ENCODE measurements at regions not wholly inside any gene's neighbourhood (a gene's known extent, or its start where the extent isn't known, plus 50 kb on each side); places are given as distances from the start of the nearest gene placed in this dataset.

DNA sequence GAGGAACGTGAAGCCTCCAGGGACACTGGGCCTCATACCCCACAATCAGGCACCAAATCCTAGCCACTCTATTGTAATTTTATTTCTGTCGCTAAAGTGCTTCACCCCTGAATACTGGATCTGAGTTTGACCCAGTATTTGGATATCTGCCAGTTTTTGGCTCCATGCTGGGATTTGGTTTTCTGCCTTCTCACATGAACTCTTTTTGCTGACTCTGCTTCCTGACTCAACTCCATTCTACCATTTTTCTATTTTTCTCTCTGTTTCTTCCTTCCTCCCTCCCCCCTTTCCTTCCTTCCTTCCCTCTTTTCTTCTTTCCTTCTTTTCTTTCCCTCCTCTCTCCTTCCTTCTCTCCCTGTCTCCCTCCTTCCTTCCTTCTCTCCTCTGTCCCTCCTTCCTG, 151.3 kb upstream of the GJB5 start:
- TF ChIP-seq SPI1 (IDR thresholded peaks at IDR 0.05; ENCODE audit: low read depth, low read length) (no peak), POLR2A (IDR thresholded peaks at IDR 0.05; ENCODE audit: low read depth, low read length) (no peak), PAX5 (IDR thresholded peaks at IDR 0.05; ENCODE audit: insufficient read depth, low read length, severe bottlenecking) (no peak)

Measured in GM12891 (cell line).